Right lobe of liver (tissue), 4 donors: ENCODE measurements at regions not wholly inside any gene's neighbourhood (a gene's known extent, or its start where the extent isn't known, plus 50 kb on each side); places are given as distances from the start of the nearest gene placed in this dataset.

Experiments used
- CTCF ChIP-seq, 4 donors: fragments of 200-600 bp in 3 of 4; fragments of 450-650 bp in 1 of 4; IDR thresholded peaks; one replicate each; pipeline versions ENCODE4 v1.5.1 to v1.8.0; 2016 to 2022; ENCODE audit warnings: antibody characterized with exemption in 4 of 4, mild to moderate bottlenecking in 2 of 4
- POLR2A ChIP-seq: fragments of 450-650 bp; IDR thresholded peaks from one replicate; pipeline ENCODE4 v1.6.1; 2017; ENCODE audit warnings: antibody characterized with exemption, mild to moderate bottlenecking
- donor health status: DM: no; HTN: no; CAD: no.
- donor health status: DM: no; HTN: no; CAD: no.
- donor health status: DM: no; HTN: yes; CAD: no.

GRCh38 chr2:236657215-236657614 is 87.6 kb downstream of the ACKR3 start:
- TF ChIP-seq POLR2A (no peak), CTCF (IDR thresholded peaks at IDR 0.05) (no peak)
